Dermis blood vessel endothelial cell (primary cell): ENCODE measurements at regions not wholly inside any gene's neighbourhood (a gene's known extent, or its start where the extent isn't known, plus 50 kb on each side); places are given as distances from the start of the nearest gene placed in this dataset.

Source experiments
- DNase-seq: peaks from one replicate; pipeline ENCODE4 v3.0.0; 2010

- no peak for DNase-seq
These were observed 445.5 kb downstream of the ZEB2 start for GRCh38 chr2:144074450-144074849.

GRCh38 chr2:144071461-144071860 is 448.5 kb downstream of the ZEB2 start:
- no peak for DNase-seq

- DNase-seq, result no peak
These were observed 452.4 kb downstream of the ZEB2 start for GRCh38 chr2:144067506-144067905.

- DNase-seq, result no peak
These were observed 456.3 kb downstream of the ZEB2 start for GRCh38 chr2:144063602-144064001.

- DNase-seq, result no peak
These were observed 465.0 kb downstream of the ZEB2 start for GRCh38 chr2:144054911-144055310.

GRCh38 chr2:144052083-144052482 is 467.8 kb downstream of the ZEB2 start:
- no peak for DNase-seq

- no peak for DNase-seq
These were observed 470.8 kb downstream of the ZEB2 start for GRCh38 chr2:144049137-144049536.

GRCh38 chr2:144048631-144049060 is 471.3 kb downstream of the ZEB2 start:
- DNase-seq, result no peak

GRCh38 chr2:144042751-144043150 is 477.2 kb downstream of the ZEB2 start:
- no peak for DNase-seq

GRCh38 chr2:144041612-144042011 is 478.3 kb downstream of the ZEB2 start:
- no peak for DNase-seq

- DNase-seq, result no peak
These were observed 479.1 kb downstream of the ZEB2 start for GRCh38 chr2:144040834-144041233.

- no peak for DNase-seq
These were observed 487.4 kb downstream of the ZEB2 start for GRCh38 chr2:144032566-144032965.

- no peak for DNase-seq
These were observed 489.1 kb downstream of the ZEB2 start for GRCh38 chr2:144030791-144031190.

GRCh38 chr2:144027593-144027992 is 492.3 kb downstream of the ZEB2 start:
- DNase-seq, result no peak

- DNase-seq, result no peak
These were observed 493.2 kb downstream of the ZEB2 start for GRCh38 chr2:144026753-144027152.

GRCh38 chr2:144020047-144020446 is 499.9 kb downstream of the ZEB2 start:
- DNase-seq, result no peak

- no peak for DNase-seq
These were observed 504.2 kb downstream of the ZEB2 start for GRCh38 chr2:144015655-144016245.

GRCh38 chr2:144015036-144015435 is 504.9 kb downstream of the ZEB2 start:
- DNase-seq, result no peak

- no peak for DNase-seq
These were observed 505.8 kb downstream of the ZEB2 start for GRCh38 chr2:144014103-144014502.

- DNase-seq, result no peak
These were observed 507.6 kb downstream of the ZEB2 start for GRCh38 chr2:144012304-144012703.

- DNase-seq, result no peak
These were observed 508.4 kb downstream of the ZEB2 start for GRCh38 chr2:144011553-144011952.

- no peak for DNase-seq
These were observed 508.8 kb downstream of the ZEB2 start for GRCh38 chr2:144011098-144011497.

- no peak for DNase-seq
These were observed 509.7 kb downstream of the ZEB2 start for GRCh38 chr2:144010096-144010836.

- DNase-seq, result no peak
These were observed 513.8 kb downstream of the ZEB2 start for GRCh38 chr2:144006139-144006538.

- no peak for DNase-seq
These were observed 515.2 kb downstream of the ZEB2 start for GRCh38 chr2:144004742-144005141.
